Left forelimb (tissue), 1 donor: ENCODE measurements at regions not wholly inside any gene's neighbourhood (a gene's known extent, or its start where the extent isn't known, plus 50 kb on each side); places are given as distances from the start of the nearest gene placed in this dataset.

ENCODE experiments used
- DNase-seq: peaks from one replicate; pipeline ENCODE4 v3.0.0-alpha.2; 2018; ENCODE audit warnings: low spot score

- no peak for DNase-seq
Measured at GRCh38 chr2:33877348-33878016, 278.4 kb upstream of the FAM98A start.

- DNase-seq, result no peak
Measured at GRCh38 chr2:33873076-33873605, 274.0 kb upstream of the FAM98A start.

- DNase-seq, result no peak
Measured at GRCh38 chr2:33859811-33860461, 260.8 kb upstream of the FAM98A start.

- no peak for DNase-seq
Measured at GRCh38 chr2:33859176-33859575, 260.1 kb upstream of the FAM98A start.

GRCh38 chr2:33848486-33848885 lies 249.4 kb upstream of the FAM98A start:
- no peak for DNase-seq

GRCh38 chr2:33839791-33840190 lies 240.7 kb upstream of the FAM98A start:
- no peak for DNase-seq

GRCh38 chr2:33836628-33837027 lies 237.5 kb upstream of the FAM98A start:
- DNase-seq, result no peak

- no peak for DNase-seq
Measured at GRCh38 chr2:33835911-33836310, 236.8 kb upstream of the FAM98A start.

- no peak for DNase-seq
Measured at GRCh38 chr2:33822964-33823363, 223.9 kb upstream of the FAM98A start.

- DNase-seq, result no peak
Measured at GRCh38 chr2:33812707-33813106, 213.6 kb upstream of the FAM98A start.

GRCh38 chr2:33810046-33810835 lies 211.1 kb upstream of the FAM98A start:
- DNase-seq, result no peak

- no peak for DNase-seq
Measured at GRCh38 chr2:33806041-33806440, 206.9 kb upstream of the FAM98A start.

- no peak for DNase-seq
Measured at GRCh38 chr2:33804155-33804554, 205.1 kb upstream of the FAM98A start.

GRCh38 chr2:33796511-33796910 lies 197.4 kb upstream of the FAM98A start:
- no peak for DNase-seq

- DNase-seq, result no peak
Measured at GRCh38 chr2:33791625-33792024, 192.5 kb upstream of the FAM98A start.

- DNase-seq, result no peak
Measured at GRCh38 chr2:33788044-33788443, 188.9 kb upstream of the FAM98A start.

- DNase-seq, result no peak
Measured at GRCh38 chr2:33786881-33787280, 187.8 kb upstream of the FAM98A start.

- DNase-seq, result no peak
Measured at GRCh38 chr2:33785201-33786106, 186.4 kb upstream of the FAM98A start.

GRCh38 chr2:33784488-33784887 lies 185.4 kb upstream of the FAM98A start:
- no peak for DNase-seq

GRCh38 chr2:33782395-33783230 lies 183.5 kb upstream of the FAM98A start:
- no peak for DNase-seq

GRCh38 chr2:33777786-33778185 lies 178.7 kb upstream of the FAM98A start:
- DNase-seq, result no peak
